Mesodermal cell (in vitro differentiated cells): ENCODE measurements at regions not wholly inside any gene's neighbourhood (a gene's known extent, or its start where the extent isn't known, plus 50 kb on each side); places are given as distances from the start of the nearest gene placed in this dataset.

ENCODE experiments used
- H3K27ac ChIP-seq: 2 replicates; pipeline ENCODE4 v1.7.0; 2013; ENCODE audit warnings: mild to moderate bottlenecking, low read depth, low read length, moderate library complexity; ENCODE audit not compliant: severe bottlenecking
- H3K36me3 ChIP-seq: 2 replicates; pipeline ENCODE4 v1.7.1; 2013; ENCODE audit warnings: mild to moderate bottlenecking, low read length, moderate library complexity; ENCODE audit not compliant: control insufficient read depth, insufficient read depth
- H3K4me1 ChIP-seq: one replicate; pipeline ENCODE4 v1.7.1; 2013; ENCODE audit warnings: mild to moderate bottlenecking, low read length; ENCODE audit not compliant: insufficient read depth, control insufficient read depth, poor library complexity, severe bottlenecking
- H3K4me3 ChIP-seq: 2 replicates; pipeline ENCODE4 v1.7.0; 2013; ENCODE audit warnings: low read length, control low read depth, mild to moderate bottlenecking; ENCODE audit not compliant: insufficient read depth, poor library complexity, severe bottlenecking; ENCODE audit errors: extremely low read depth
- H3K9me3 ChIP-seq: 2 replicates; pipeline ENCODE4 v1.7.1; 2013; ENCODE audit warnings: mild to moderate bottlenecking, low read length, moderate library complexity; ENCODE audit not compliant: control insufficient read depth
- WGBS, 2 experiments: methylation state at CpG; one replicate each; pipeline ENCODE4 v1.1.5; 2013; ENCODE audit warnings: missing lambda C conversion rate in 2 of 2; ENCODE audit not compliant: insufficient coverage in 2 of 2; 5-methylcytosine and 5-hydroxymethylcytosine counted together

GRCh38 chr2:242032780-242033656, 163.5 kb downstream of the RTP5 start:
- H3K27ac ChIP-seq: no peak overlapping the region
- H3K9me3 ChIP-seq: no peaks in the 10 kb centered on the region
- H3K36me3 ChIP-seq: no peaks in the 10 kb centered on the region
- H3K4me1 ChIP-seq: no peaks in the 10 kb centered on the region
- WGBS, 2 experiments: 78 to 79% methylated on average over 16 to 18 of the region's 20 CpGs
- H3K4me3 ChIP-seq: no peak overlapping the region

- WGBS, 2 experiments: 81 to 96% methylated on average over 5 to 6 of the region's 6 CpGs
- Histone ChIP-seq H3K4me1 (no peaks in the 10 kb centered on the region), H3K27ac (no peak overlapping the region), H3K36me3 (no peaks in the 10 kb centered on the region), H3K4me3 (no peak overlapping the region), H3K9me3 (no peaks in the 10 kb centered on the region)
Observed at GRCh38 chr2:242034138-242034537, 164.6 kb downstream of the RTP5 start.

GRCh38 chr2:242034996-242035814, 165.7 kb downstream of the RTP5 start:
- no peak overlapping the region for H3K27ac ChIP-seq
- no peaks in the 10 kb centered on the region for H3K36me3 ChIP-seq

GRCh38 chr2:242035858-242036652, 166.5 kb downstream of the RTP5 start:
- 86 to 94% methylated on average over 10 to 12 of the region's 17 CpGs for WGBS, 2 experiments
- no peaks in the 10 kb centered on the region for H3K4me1 ChIP-seq
- no peak overlapping the region for H3K4me3 ChIP-seq
- H3K9me3 ChIP-seq: no peaks in the 10 kb centered on the region
- H3K27ac ChIP-seq: no peak overlapping the region
- no peaks in the 10 kb centered on the region for H3K36me3 ChIP-seq

More at GRCh38 chr2:242034996-242035814, 165.7 kb downstream of the RTP5 start:
- Histone ChIP-seq H3K4me1 (no peaks in the 10 kb centered on the region), H3K4me3 (no peak overlapping the region), H3K9me3 (no peaks in the 10 kb centered on the region)
- 90 to 91% methylated on average over 37 of the region's 37 CpGs for WGBS, 2 experiments

- no peaks in the 10 kb centered on the region for H3K4me1 ChIP-seq
- H3K9me3 ChIP-seq: no peaks in the 10 kb centered on the region
- WGBS, 2 experiments: 80 to 92% methylated on average over 3 to 6 of the region's 7 CpGs
- no peak overlapping the region for H3K27ac ChIP-seq
- H3K4me3 ChIP-seq: no peak overlapping the region
- H3K36me3 ChIP-seq: no peaks in the 10 kb centered on the region
Observed at GRCh38 chr2:242036653-242036950, 167.1 kb downstream of the RTP5 start.

- H3K4me3 ChIP-seq: no peak overlapping the region
- WGBS, 2 experiments: 91 to 92% methylated on average over 14 to 17 of the region's 20 CpGs
- H3K36me3 ChIP-seq: no peaks in the 10 kb centered on the region
- no peaks in the 10 kb centered on the region for H3K9me3 ChIP-seq
- no peaks in the 10 kb centered on the region for H3K4me1 ChIP-seq
- no peak overlapping the region for H3K27ac ChIP-seq
Observed at GRCh38 chr2:242038166-242038927, 168.8 kb downstream of the RTP5 start.

GRCh38 chr2:242038928-242039341, 169.4 kb downstream of the RTP5 start:
- no peaks in the 10 kb centered on the region for H3K36me3 ChIP-seq
- no peaks in the 10 kb centered on the region for H3K9me3 ChIP-seq
- H3K4me3 ChIP-seq: no peak overlapping the region
- no peak overlapping the region for H3K27ac ChIP-seq
- 88 to 93% methylated on average over 5 to 7 of the region's 13 CpGs for WGBS, 2 experiments
- H3K4me1 ChIP-seq: no peaks in the 10 kb centered on the region

- no peaks in the 10 kb centered on the region for H3K4me1 ChIP-seq
- H3K27ac ChIP-seq: no peak overlapping the region
- no peaks in the 10 kb centered on the region for H3K9me3 ChIP-seq
- H3K4me3 ChIP-seq: no peak overlapping the region
- 85 to 89% methylated on average over 9 to 10 of the region's 10 CpGs for WGBS, 2 experiments
- H3K36me3 ChIP-seq: no peaks in the 10 kb centered on the region
Observed at GRCh38 chr2:242040303-242040655, 170.8 kb downstream of the RTP5 start.

GRCh38 chr2:242040681-242041080, 171.2 kb downstream of the RTP5 start:
- WGBS, 2 experiments: 87 to 92% methylated on average over 15 of the region's 15 CpGs
- no peaks in the 10 kb centered on the region for H3K4me1 ChIP-seq
- no peaks in the 10 kb centered on the region for H3K36me3 ChIP-seq
- no peak overlapping the region for H3K27ac ChIP-seq
- no peaks in the 10 kb centered on the region for H3K9me3 ChIP-seq
- H3K4me3 ChIP-seq: no peak overlapping the region

GRCh38 chr2:242041816-242042215, 172.3 kb downstream of the RTP5 start:
- Histone ChIP-seq H3K9me3 (no peaks in the 10 kb centered on the region), H3K4me1 (no peaks in the 10 kb centered on the region), H3K4me3 (no peak overlapping the region), H3K36me3 (no peaks in the 10 kb centered on the region), H3K27ac (no peak overlapping the region)
- WGBS, 2 experiments: 92 to 100% methylated on average over 1 to 2 of the region's 3 CpGs
